IgD-negative memory B cell (primary cell): ENCODE measurements at regions not wholly inside any gene's neighbourhood (a gene's known extent, or its start where the extent isn't known, plus 50 kb on each side); places are given as distances from the start of the nearest gene placed in this dataset.

Experiments used
- H3K27ac Mint-ChIP-seq, 3 donors: one replicate each; pipeline ENCODE4 v1.8.0; 2020 to 2022; ENCODE audit warnings: mild to moderate bottlenecking in 3 of 3, mixed read lengths in 3 of 3, moderate library complexity in 1 of 3
- H3K27me3 Mint-ChIP-seq: one replicate; pipeline ENCODE4 v1.8.0; 2021; ENCODE audit warnings: mixed read lengths
- H3K36me3 Mint-ChIP-seq: one replicate; pipeline ENCODE4 v1.8.0; 2020; ENCODE audit warnings: mild to moderate bottlenecking, mixed read lengths
- H3K4me1 Mint-ChIP-seq, 3 donors: one replicate each; pipeline ENCODE4 v1.8.0; 2020 to 2022; ENCODE audit warnings: mixed read lengths in 3 of 3, mild to moderate bottlenecking in 1 of 3
- H3K4me3 Mint-ChIP-seq, 4 donors: one replicate each; pipeline ENCODE4 v1.8.0; 2020 to 2022; ENCODE audit warnings: mild to moderate bottlenecking in 4 of 4, mixed read lengths in 4 of 4, moderate library complexity in 3 of 4
- H3K9me3 Mint-ChIP-seq, 3 donors: one replicate each; pipeline ENCODE4 v1.8.0; 2020 to 2021; ENCODE audit warnings: mixed read lengths in 3 of 3, mild to moderate bottlenecking in 1 of 3

- H3K27me3 Mint-ChIP-seq: peaks cover 9% of the 10 kb centered on the region
- H3K4me1 Mint-ChIP-seq: peaks cover 0 to 2% (median 1%) of the 10 kb centered on the region in 3 donors
- H3K4me3 Mint-ChIP-seq: no peak overlapping the region
- H3K36me3 Mint-ChIP-seq: no peaks in the 10 kb centered on the region
- H3K27ac Mint-ChIP-seq: no peak overlapping the region
- peaks cover 0 to 2% (median 2%) of the 10 kb centered on the region in 3 donors for H3K9me3 Mint-ChIP-seq
These were observed 90.5 kb upstream of the SMIM21 start for GRCh38 chr18:75518007-75518406.

- no peaks in the 10 kb centered on the region for H3K36me3 Mint-ChIP-seq
- H3K4me3 Mint-ChIP-seq: no peak overlapping the region
- H3K9me3 Mint-ChIP-seq: peaks cover 5 to 7% (median 7%) of the 10 kb centered on the region in 3 donors
- no peak overlapping the region for H3K27ac Mint-ChIP-seq
- peaks cover 9% of the 10 kb centered on the region for H3K27me3 Mint-ChIP-seq
- H3K4me1 Mint-ChIP-seq: peaks cover 0 to 2% (median 1%) of the 10 kb centered on the region in 3 donors
These were observed 89.8 kb upstream of the SMIM21 start for GRCh38 chr18:75517286-75517685.

- Mint-ChIP-seq H3K9me3 (peaks cover 5 to 11% (median 6%) of the 10 kb centered on the region in 3 donors), H3K27me3 (peaks cover 8% of the 10 kb centered on the region), H3K4me3 (no peak overlapping the region)
These were observed 80.1 kb upstream of the SMIM21 start for GRCh38 chr18:75507636-75508035.

GRCh38 chr18:75506913-75507312 lies 79.4 kb upstream of the SMIM21 start:
- Mint-ChIP-seq H3K36me3 (no peaks in the 10 kb centered on the region), H3K27me3 (peaks cover 8% of the 10 kb centered on the region), H3K27ac (no peak overlapping the region), H3K4me3 (no peak overlapping the region), H3K4me1 (no peaks in the 10 kb centered on the region), H3K9me3 (peaks cover 0 to 4% (median 0%) of the 10 kb centered on the region in 3 donors)

More at GRCh38 chr18:75507636-75508035, 80.1 kb upstream of the SMIM21 start:
- no peaks in the 10 kb centered on the region for H3K36me3 Mint-ChIP-seq
- H3K27ac Mint-ChIP-seq: no peak overlapping the region
- H3K4me1 Mint-ChIP-seq: no peaks in the 10 kb centered on the region

DNA sequence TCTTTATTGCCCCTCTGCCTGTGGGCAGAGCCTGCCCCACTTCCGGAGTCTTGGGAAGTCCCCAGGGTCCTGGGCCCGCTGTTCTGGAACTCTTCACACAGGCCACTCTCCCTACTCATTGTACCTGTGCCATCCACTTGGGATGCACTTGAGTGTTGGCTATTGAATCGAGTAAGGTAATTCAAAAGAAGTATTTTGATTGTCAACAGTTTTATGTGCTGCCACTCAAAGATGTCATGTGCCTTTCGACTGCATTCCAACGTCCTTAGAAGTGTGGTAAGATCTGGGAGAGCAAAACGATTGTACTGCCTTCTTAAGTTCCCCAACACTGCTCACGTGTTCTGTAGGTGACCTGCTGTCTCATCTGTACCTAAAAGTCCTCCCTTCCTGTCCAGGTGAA lies 77.0 kb upstream of the SMIM21 start:
- H3K36me3 Mint-ChIP-seq: no peaks in the 10 kb centered on the region
- H3K4me1 Mint-ChIP-seq: no peaks in the 10 kb centered on the region
- no peaks in the 10 kb centered on the region for H3K9me3 Mint-ChIP-seq
- H3K4me3 Mint-ChIP-seq: no peak overlapping the region
- H3K27me3 Mint-ChIP-seq: peaks cover 9% of the 10 kb centered on the region
- H3K27ac Mint-ChIP-seq: no peak overlapping the region

GRCh38 chr18:75503615-75504014 lies 76.1 kb upstream of the SMIM21 start:
- H3K36me3 Mint-ChIP-seq: no peaks in the 10 kb centered on the region
- H3K4me3 Mint-ChIP-seq: no peak overlapping the region
- peaks cover 9% of the 10 kb centered on the region for H3K27me3 Mint-ChIP-seq
- H3K9me3 Mint-ChIP-seq: no peaks in the 10 kb centered on the region
- no peak overlapping the region for H3K27ac Mint-ChIP-seq
- H3K4me1 Mint-ChIP-seq: no peaks in the 10 kb centered on the region

DNA sequence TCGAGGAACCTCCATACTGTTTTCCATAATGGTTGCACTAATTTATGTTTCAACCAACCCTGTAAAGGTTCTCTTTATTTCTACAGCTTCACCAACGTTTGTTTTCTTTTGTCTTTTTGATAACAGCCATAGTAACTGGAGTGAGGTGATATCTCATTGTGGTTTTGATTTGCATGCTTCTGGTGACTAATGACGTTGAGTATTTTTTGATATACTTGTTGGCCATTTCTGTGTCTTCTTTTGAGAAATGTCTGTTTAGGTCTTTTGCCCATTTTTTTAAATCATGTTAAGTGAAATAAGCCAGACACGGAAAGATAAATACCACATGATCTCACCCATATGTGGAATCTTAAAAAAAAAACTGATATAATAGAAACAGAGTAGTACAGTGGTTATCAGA lies 74.8 kb upstream of the SMIM21 start:
- Mint-ChIP-seq H3K4me3 (no peak overlapping the region), H3K36me3 (no peaks in the 10 kb centered on the region), H3K27ac (no peak overlapping the region), H3K9me3 (no peaks in the 10 kb centered on the region), H3K27me3 (peaks cover 9% of the 10 kb centered on the region), H3K4me1 (no peaks in the 10 kb centered on the region)

GRCh38 chr18:75500545-75500944 lies 73.0 kb upstream of the SMIM21 start:
- Mint-ChIP-seq H3K27ac (no peak overlapping the region), H3K9me3 (no peaks in the 10 kb centered on the region), H3K27me3 (peaks cover 9% of the 10 kb centered on the region), H3K4me1 (no peaks in the 10 kb centered on the region), H3K36me3 (no peaks in the 10 kb centered on the region), H3K4me3 (no peak overlapping the region)

DNA sequence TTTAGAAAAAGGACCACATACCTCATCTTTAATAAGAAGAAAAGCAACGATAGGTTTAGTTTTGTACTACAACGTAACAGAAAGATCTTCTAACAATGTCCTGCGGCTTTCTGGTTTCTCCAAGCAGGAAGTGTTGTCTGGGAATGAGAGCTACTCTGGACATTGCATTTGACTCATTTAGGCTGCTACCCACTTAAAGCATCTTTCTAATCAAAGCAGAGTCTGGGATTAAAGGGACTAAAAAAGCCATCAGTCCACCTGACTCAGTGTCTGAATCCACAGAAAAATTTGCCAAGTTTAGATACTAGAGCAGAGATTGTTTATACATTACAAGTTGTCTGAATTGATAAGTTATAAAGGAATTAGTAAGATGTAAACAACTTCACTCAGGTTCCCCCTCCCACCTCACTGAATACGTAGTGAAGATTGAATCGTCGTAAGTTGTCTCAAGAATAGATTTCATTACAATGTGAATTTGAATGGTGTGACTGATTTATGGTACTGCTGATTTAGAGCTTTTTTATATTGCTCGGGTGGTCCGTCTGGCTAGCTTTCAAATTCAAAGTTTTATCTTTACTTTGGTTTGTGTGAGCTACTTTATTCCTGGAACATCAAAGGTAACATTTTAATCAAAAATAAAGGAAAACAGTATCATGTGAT lies 70.2 kb upstream of the SMIM21 start:
- Mint-ChIP-seq H3K4me3 (no peak overlapping the region), H3K4me1 (no peaks in the 10 kb centered on the region), H3K36me3 (no peaks in the 10 kb centered on the region), H3K9me3 (no peaks in the 10 kb centered on the region), H3K27me3 (peaks cover 5% of the 10 kb centered on the region), H3K27ac (no peak overlapping the region)

GRCh38 chr18:75496151-75496550 lies 68.6 kb upstream of the SMIM21 start:
- no peaks in the 10 kb centered on the region for H3K9me3 Mint-ChIP-seq
- H3K27ac Mint-ChIP-seq: no peak overlapping the region
- H3K27me3 Mint-ChIP-seq: peaks cover 8% of the 10 kb centered on the region
- H3K4me1 Mint-ChIP-seq: no peaks in the 10 kb centered on the region
- H3K4me3 Mint-ChIP-seq: no peak overlapping the region
- no peaks in the 10 kb centered on the region for H3K36me3 Mint-ChIP-seq

DNA sequence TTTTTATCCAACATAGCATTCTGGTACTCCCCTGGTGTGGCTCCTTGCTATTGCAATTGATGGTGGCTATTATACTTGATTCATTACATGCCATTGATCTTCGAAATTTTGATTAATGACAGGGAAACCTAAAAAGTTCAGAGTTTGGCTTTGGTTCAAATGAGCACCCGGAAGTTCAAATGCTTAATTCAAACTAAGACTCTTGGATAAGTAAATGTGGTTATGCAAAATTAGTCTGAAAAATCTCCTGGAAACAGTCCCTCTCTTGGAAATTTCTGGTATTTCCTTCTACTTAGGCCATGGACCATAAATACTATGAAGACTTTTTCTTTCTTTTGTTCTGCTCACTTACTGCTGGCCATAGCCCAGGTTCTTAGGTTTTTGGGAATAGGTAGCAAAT lies 65.3 kb upstream of the SMIM21 start:
- Mint-ChIP-seq H3K27me3 (peaks cover 12% of the 10 kb centered on the region), H3K27ac (no peak overlapping the region), H3K9me3 (no peaks in the 10 kb centered on the region), H3K4me1 (no peaks in the 10 kb centered on the region), H3K36me3 (no peaks in the 10 kb centered on the region), H3K4me3 (no peak overlapping the region)

GRCh38 chr18:75491361-75491760 lies 63.9 kb upstream of the SMIM21 start:
- H3K9me3 Mint-ChIP-seq: no peaks in the 10 kb centered on the region
- H3K4me1 Mint-ChIP-seq: no peaks in the 10 kb centered on the region
- H3K27ac Mint-ChIP-seq: no peak overlapping the region
- H3K4me3 Mint-ChIP-seq: no peak overlapping the region
- H3K36me3 Mint-ChIP-seq: no peaks in the 10 kb centered on the region
- peaks cover 11% of the 10 kb centered on the region for H3K27me3 Mint-ChIP-seq

DNA sequence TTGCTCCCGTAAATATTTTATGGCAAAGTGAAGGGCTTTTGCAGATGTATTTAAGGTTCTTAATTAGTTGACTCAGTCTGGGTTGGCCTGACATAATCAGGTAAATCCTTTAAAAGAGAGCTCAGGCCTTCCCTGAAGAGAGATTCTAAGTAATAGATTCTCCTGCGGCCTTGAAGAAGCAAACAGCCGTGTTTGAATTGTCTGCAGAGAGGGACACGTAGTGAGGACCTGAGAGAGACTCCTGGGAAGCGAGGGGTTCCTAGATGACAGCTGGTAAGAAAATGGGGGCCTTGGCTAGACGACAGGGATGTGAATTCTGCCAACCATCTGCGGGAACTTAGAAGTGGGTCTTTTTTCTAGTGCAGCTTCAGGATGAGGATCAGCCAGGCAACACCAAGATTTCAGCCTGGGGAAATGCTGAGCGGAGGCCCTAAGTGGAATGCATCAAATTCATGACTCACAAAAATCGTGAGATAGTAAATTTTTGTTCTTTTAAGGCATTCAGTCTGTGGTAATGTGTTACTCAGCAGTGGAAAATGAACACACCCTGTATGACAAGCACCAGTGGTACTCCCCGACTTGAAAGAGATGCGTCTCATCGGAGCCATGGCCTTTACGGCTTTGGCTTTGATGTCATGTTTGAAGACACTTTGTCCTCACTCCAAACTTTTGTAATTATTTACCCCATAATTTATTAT lies 62.1 kb upstream of the SMIM21 start:
- Mint-ChIP-seq H3K4me1 (no peaks in the 10 kb centered on the region), H3K4me3 (no peak overlapping the region), H3K27ac (no peak overlapping the region), H3K36me3 (no peaks in the 10 kb centered on the region), H3K9me3 (no peaks in the 10 kb centered on the region), H3K27me3 (peaks cover 8% of the 10 kb centered on the region)

- peaks cover 5% of the 10 kb centered on the region for H3K36me3 Mint-ChIP-seq
- H3K4me3 Mint-ChIP-seq: no peak overlapping the region
- peaks cover 4 to 8% (median 5%) of the 10 kb centered on the region in 3 donors for H3K9me3 Mint-ChIP-seq
- H3K27me3 Mint-ChIP-seq: peaks cover 2% of the 10 kb centered on the region
- H3K4me1 Mint-ChIP-seq: no peaks in the 10 kb centered on the region
- no peak overlapping the region for H3K27ac Mint-ChIP-seq
These were observed 56.2 kb upstream of the SMIM21 start for GRCh38 chr18:75483662-75484061.

DNA sequence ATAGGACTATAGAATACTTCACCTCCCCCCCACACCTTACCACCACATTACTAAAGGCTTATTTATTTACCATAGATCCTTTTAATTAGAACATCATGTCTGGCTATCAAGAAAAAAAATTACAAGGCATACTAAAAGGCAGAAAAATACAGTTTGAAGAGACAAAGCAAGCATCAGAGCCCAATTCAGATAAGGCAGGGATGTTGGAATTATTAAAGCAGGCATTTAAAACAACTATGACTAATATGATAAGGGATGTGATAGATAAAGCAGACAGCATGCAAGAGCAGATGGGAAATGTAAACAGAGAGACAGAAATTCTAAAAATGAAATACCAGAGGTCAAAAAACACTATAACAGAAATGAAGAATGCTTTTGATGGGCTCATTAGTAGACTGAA lies 55.4 kb upstream of the SMIM21 start:
- Mint-ChIP-seq H3K36me3 (peaks cover 5% of the 10 kb centered on the region), H3K4me3 (no peak overlapping the region), H3K9me3 (peaks cover 4 to 8% (median 5%) of the 10 kb centered on the region in 3 donors), H3K27me3 (no peaks in the 10 kb centered on the region), H3K27ac (no peak overlapping the region), H3K4me1 (peaks cover 0 to 2% (median under 1%) of the 10 kb centered on the region in 3 donors)

GRCh38 chr18:75480487-75480886 lies 53.0 kb upstream of the SMIM21 start:
- Mint-ChIP-seq H3K4me1 (peaks cover 0 to 2% (median 1%) of the 10 kb centered on the region in 3 donors), H3K4me3 (no peak overlapping the region), H3K27ac (no peak overlapping the region), H3K9me3 (peaks cover 4 to 8% (median 5%) of the 10 kb centered on the region in 3 donors), H3K36me3 (peaks cover 5% of the 10 kb centered on the region), H3K27me3 (no peaks in the 10 kb centered on the region)
